ENCODE measurements at regions not wholly inside any gene's neighbourhood (a gene's known extent, or its start where the extent isn't known, plus 50 kb on each side); places are given as distances from the start of the nearest gene placed in this dataset.

DNA sequence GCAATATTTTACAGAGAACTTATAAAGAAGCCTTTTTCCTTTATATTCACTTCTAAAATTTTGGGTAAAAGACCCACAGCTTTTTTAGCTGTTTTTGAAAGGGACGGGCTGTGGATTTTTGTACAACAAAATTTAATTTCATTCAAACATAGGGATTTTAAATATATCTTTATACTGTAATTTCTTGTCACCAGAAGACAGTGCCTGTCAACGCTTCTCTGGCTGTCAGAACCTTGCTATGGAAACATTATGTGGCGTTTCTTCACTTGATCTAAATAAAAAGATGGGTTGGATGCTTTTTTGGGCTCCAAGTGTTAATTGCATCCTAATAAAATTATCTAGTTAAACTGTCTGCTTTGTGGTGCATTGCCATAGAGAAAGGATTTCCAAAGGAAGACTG is 635.6 kb upstream of the ALCAM start (continued):
- TF ChIP-seq, protein P1, sequence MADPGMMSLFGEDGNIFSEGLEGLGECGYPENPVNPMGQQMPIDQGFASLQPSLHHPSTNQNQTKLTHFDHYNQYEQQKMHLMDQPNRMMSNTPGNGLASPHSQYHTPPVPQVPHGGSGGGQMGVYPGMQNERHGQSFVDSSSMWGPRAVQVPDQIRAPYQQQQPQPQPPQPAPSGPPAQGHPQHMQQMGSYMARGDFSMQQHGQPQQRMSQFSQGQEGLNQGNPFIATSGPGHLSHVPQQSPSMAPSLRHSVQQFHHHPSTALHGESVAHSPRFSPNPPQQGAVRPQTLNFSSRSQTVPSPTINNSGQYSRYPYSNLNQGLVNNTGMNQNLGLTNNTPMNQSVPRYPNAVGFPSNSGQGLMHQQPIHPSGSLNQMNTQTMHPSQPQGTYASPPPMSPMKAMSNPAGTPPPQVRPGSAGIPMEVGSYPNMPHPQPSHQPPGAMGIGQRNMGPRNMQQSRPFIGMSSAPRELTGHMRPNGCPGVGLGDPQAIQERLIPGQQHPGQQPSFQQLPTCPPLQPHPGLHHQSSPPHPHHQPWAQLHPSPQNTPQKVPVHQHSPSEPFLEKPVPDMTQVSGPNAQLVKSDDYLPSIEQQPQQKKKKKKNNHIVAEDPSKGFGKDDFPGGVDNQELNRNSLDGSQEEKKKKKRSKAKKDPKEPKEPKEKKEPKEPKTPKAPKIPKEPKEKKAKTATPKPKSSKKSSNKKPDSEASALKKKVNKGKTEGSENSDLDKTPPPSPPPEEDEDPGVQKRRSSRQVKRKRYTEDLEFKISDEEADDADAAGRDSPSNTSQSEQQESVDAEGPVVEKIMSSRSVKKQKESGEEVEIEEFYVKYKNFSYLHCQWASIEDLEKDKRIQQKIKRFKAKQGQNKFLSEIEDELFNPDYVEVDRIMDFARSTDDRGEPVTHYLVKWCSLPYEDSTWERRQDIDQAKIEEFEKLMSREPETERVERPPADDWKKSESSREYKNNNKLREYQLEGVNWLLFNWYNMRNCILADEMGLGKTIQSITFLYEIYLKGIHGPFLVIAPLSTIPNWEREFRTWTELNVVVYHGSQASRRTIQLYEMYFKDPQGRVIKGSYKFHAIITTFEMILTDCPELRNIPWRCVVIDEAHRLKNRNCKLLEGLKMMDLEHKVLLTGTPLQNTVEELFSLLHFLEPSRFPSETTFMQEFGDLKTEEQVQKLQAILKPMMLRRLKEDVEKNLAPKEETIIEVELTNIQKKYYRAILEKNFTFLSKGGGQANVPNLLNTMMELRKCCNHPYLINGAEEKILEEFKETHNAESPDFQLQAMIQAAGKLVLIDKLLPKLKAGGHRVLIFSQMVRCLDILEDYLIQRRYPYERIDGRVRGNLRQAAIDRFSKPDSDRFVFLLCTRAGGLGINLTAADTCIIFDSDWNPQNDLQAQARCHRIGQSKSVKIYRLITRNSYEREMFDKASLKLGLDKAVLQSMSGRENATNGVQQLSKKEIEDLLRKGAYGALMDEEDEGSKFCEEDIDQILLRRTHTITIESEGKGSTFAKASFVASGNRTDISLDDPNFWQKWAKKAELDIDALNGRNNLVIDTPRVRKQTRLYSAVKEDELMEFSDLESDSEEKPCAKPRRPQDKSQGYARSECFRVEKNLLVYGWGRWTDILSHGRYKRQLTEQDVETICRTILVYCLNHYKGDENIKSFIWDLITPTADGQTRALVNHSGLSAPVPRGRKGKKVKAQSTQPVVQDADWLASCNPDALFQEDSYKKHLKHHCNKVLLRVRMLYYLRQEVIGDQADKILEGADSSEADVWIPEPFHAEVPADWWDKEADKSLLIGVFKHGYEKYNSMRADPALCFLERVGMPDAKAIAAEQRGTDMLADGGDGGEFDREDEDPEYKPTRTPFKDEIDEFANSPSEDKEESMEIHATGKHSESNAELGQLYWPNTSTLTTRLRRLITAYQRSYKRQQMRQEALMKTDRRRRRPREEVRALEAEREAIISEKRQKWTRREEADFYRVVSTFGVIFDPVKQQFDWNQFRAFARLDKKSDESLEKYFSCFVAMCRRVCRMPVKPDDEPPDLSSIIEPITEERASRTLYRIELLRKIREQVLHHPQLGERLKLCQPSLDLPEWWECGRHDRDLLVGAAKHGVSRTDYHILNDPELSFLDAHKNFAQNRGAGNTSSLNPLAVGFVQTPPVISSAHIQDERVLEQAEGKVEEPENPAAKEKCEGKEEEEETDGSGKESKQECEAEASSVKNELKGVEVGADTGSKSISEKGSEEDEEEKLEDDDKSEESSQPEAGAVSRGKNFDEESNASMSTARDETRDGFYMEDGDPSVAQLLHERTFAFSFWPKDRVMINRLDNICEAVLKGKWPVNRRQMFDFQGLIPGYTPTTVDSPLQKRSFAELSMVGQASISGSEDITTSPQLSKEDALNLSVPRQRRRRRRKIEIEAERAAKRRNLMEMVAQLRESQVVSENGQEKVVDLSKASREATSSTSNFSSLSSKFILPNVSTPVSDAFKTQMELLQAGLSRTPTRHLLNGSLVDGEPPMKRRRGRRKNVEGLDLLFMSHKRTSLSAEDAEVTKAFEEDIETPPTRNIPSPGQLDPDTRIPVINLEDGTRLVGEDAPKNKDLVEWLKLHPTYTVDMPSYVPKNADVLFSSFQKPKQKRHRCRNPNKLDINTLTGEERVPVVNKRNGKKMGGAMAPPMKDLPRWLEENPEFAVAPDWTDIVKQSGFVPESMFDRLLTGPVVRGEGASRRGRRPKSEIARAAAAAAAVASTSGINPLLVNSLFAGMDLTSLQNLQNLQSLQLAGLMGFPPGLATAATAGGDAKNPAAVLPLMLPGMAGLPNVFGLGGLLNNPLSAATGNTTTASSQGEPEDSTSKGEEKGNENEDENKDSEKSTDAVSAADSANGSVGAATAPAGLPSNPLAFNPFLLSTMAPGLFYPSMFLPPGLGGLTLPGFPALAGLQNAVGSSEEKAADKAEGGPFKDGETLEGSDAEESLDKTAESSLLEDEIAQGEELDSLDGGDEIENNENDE (IDR thresholded peaks at IDR 0.05; ENCODE audit: insufficient replicate concordance, low read length): no peak
- TF ChIP-seq NRF1 (IDR thresholded peaks at IDR 0.05; ENCODE audit: low read depth, low read length): no peak
- TF ChIP-seq GTF2F1 (IDR thresholded peaks at IDR 0.05; ENCODE audit: borderline replicate concordance, low read depth, low read length): no peak
- TF ChIP-seq, protein P2, sequence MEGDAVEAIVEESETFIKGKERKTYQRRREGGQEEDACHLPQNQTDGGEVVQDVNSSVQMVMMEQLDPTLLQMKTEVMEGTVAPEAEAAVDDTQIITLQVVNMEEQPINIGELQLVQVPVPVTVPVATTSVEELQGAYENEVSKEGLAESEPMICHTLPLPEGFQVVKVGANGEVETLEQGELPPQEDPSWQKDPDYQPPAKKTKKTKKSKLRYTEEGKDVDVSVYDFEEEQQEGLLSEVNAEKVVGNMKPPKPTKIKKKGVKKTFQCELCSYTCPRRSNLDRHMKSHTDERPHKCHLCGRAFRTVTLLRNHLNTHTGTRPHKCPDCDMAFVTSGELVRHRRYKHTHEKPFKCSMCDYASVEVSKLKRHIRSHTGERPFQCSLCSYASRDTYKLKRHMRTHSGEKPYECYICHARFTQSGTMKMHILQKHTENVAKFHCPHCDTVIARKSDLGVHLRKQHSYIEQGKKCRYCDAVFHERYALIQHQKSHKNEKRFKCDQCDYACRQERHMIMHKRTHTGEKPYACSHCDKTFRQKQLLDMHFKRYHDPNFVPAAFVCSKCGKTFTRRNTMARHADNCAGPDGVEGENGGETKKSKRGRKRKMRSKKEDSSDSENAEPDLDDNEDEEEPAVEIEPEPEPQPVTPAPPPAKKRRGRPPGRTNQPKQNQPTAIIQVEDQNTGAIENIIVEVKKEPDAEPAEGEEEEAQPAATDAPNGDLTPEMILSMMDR (IDR thresholded peaks at IDR 0.05; ENCODE audit: control extremely low read depth in 1 of 3, insufficient read depth in 1 of 3, low read depth in 1 of 3, low read length in 3 of 3): no peak
